CD1c-positive myeloid dendritic cell (primary cell): ENCODE measurements at regions not wholly inside any gene's neighbourhood (a gene's known extent, or its start where the extent isn't known, plus 50 kb on each side); places are given as distances from the start of the nearest gene placed in this dataset.
A peak's percentile ranks its signal among the peaks of the same experiment; 100 is the strongest.

Experiments used
- DNase-seq: peaks from one replicate; pipeline ENCODE4 v3.0.0-alpha.2; 2016; ENCODE audit errors: extremely low spot score

GRCh38 chr10:105879401-105879800, 1238.3 kb downstream of the SORCS3 start:
- DNase-seq: no peak

- DNase-seq: no peak
Measured at GRCh38 chr10:105875050-105875449, 1234.0 kb downstream of the SORCS3 start.

- no peak for DNase-seq
Measured at GRCh38 chr10:105872665-105873064, 1231.6 kb downstream of the SORCS3 start.

- no peak for DNase-seq
Measured at GRCh38 chr10:105868935-105869334, 1227.8 kb downstream of the SORCS3 start.

GRCh38 chr10:105864854-105865253, 1223.8 kb downstream of the SORCS3 start:
- no peak for DNase-seq

GRCh38 chr10:105857268-105858264, 1216.5 kb downstream of the SORCS3 start:
- DNase-seq: no peak

GRCh38 chr10:105855791-105856190, 1214.7 kb downstream of the SORCS3 start:
- no peak for DNase-seq

GRCh38 chr10:105844676-105845570, 1203.8 kb downstream of the SORCS3 start:
- DNase-seq: no peak

GRCh38 chr10:105844241-105844640, 1203.2 kb downstream of the SORCS3 start:
- DNase-seq: no peak

GRCh38 chr10:105843786-105844185, 1202.7 kb downstream of the SORCS3 start:
- no peak for DNase-seq

- no peak for DNase-seq
Measured at GRCh38 chr10:105840288-105840770, 1199.2 kb downstream of the SORCS3 start.

- no peak for DNase-seq
Measured at GRCh38 chr10:105838392-105838791, 1197.3 kb downstream of the SORCS3 start.

GRCh38 chr10:105837951-105838350, 1196.9 kb downstream of the SORCS3 start:
- peak; percentile 3 for DNase-seq

GRCh38 chr10:105834261-105835059, 1193.4 kb downstream of the SORCS3 start:
- no peak for DNase-seq

GRCh38 chr10:105827133-105827532, 1186.0 kb downstream of the SORCS3 start:
- DNase-seq: no peak

GRCh38 chr10:105807935-105808587, 1167.0 kb downstream of the SORCS3 start:
- DNase-seq: peak; percentile 40

GRCh38 chr10:105803206-105803605, 1162.1 kb downstream of the SORCS3 start:
- no peak for DNase-seq

- DNase-seq: no peak
Measured at GRCh38 chr10:105800641-105801040, 1159.6 kb downstream of the SORCS3 start.

GRCh38 chr10:105798328-105798889, 1157.3 kb downstream of the SORCS3 start:
- DNase-seq: no peak

- peak; percentile 12 for DNase-seq
Measured at GRCh38 chr10:105797234-105797890, 1156.3 kb downstream of the SORCS3 start.
